ENCODE measurements at regions not wholly inside any gene's neighbourhood (a gene's known extent, or its start where the extent isn't known, plus 50 kb on each side); places are given as distances from the start of the nearest gene placed in this dataset.
"Not testable (repeated sequence)": the region's sequence is repeated elsewhere in the genome, so short reads cannot be mapped to it uniquely, and the experiment has no call there.

- not testable (repeated sequence) for H2BK5ac ChIP-seq (ENCODE audit: low read depth, low read length, poor library complexity)
Observed at GRCh38 chr4:49117951-49118350, 131.9 kb downstream of the CWH43 start.

GRCh38 chr4:49118379-49119212 lies 132.5 kb downstream of the CWH43 start:
- H2BK12ac ChIP-seq (ENCODE audit: low read length); H3K14ac ChIP-seq (ENCODE audit: low read length); H3K36me3 ChIP-seq (ENCODE audit: control insufficient read depth in 1 of 2, insufficient read depth in 2 of 2, low read length in 2 of 2); H3K4me1 ChIP-seq (ENCODE audit: control insufficient read depth in 1 of 2, insufficient read depth in 2 of 2, low read length in 2 of 2); H2BK5ac ChIP-seq (ENCODE audit: low read depth, low read length, poor library complexity); H3K4me2 ChIP-seq (ENCODE audit: low read length); H3K4me3 ChIP-seq (ENCODE audit: low read depth, low read length); H4K12ac ChIP-seq (ENCODE audit: low read depth, low read length); H3K79me2 ChIP-seq (ENCODE audit: control insufficient read depth, insufficient read depth, low read length, poor library complexity); H2BK120ac ChIP-seq (ENCODE audit: insufficient read depth, low read length, poor library complexity); H3K23ac ChIP-seq (ENCODE audit: low read length); H3K18ac ChIP-seq (ENCODE audit: low read length); H3K27me3 ChIP-seq (ENCODE audit: insufficient read depth, low read length); H4K91ac ChIP-seq (ENCODE audit: low read depth, low read length); H2AK5ac ChIP-seq (ENCODE audit: low read length); H3K9me3 ChIP-seq (ENCODE audit: insufficient read depth, low read depth, low read length); H2AFZ ChIP-seq (ENCODE audit: insufficient read depth, low read length, poor library complexity); H3K4ac ChIP-seq (ENCODE audit: low read depth, low read length); H4K8ac ChIP-seq (ENCODE audit: low read depth, low read length); H3K79me1 ChIP-seq (ENCODE audit: low read length); H3K27ac ChIP-seq (ENCODE audit: low read depth, low read length); H3K9ac ChIP-seq (ENCODE audit: low read length): not testable (repeated sequence)
- DNase-seq: peak in 1 of 2 donors; percentile 18
- 100% methylated on average over 10 of the region's 16 CpGs for WGBS (ENCODE audit: extremely low coverage, insufficient coverage, insufficient read length)

More at GRCh38 chr4:49117951-49118350, 131.9 kb downstream of the CWH43 start:
- H2BK12ac ChIP-seq (ENCODE audit: low read length); H3K27ac ChIP-seq (ENCODE audit: low read depth, low read length); H3K79me2 ChIP-seq (ENCODE audit: control insufficient read depth, insufficient read depth, low read length, poor library complexity); H3K9ac ChIP-seq (ENCODE audit: low read length); H3K9me3 ChIP-seq (ENCODE audit: insufficient read depth, low read depth, low read length); H2BK120ac ChIP-seq (ENCODE audit: insufficient read depth, low read length, poor library complexity); H3K4ac ChIP-seq (ENCODE audit: low read depth, low read length); H3K4me3 ChIP-seq (ENCODE audit: low read depth, low read length); H3K4me1 ChIP-seq (ENCODE audit: control insufficient read depth in 1 of 2, insufficient read depth in 2 of 2, low read length in 2 of 2); H2AFZ ChIP-seq (ENCODE audit: insufficient read depth, low read length, poor library complexity); H4K91ac ChIP-seq (ENCODE audit: low read depth, low read length); H3K79me1 ChIP-seq (ENCODE audit: low read length); H4K12ac ChIP-seq (ENCODE audit: low read depth, low read length); H3K18ac ChIP-seq (ENCODE audit: low read length); DNase-seq; H3K14ac ChIP-seq (ENCODE audit: low read length); H3K36me3 ChIP-seq (ENCODE audit: control insufficient read depth in 1 of 2, insufficient read depth in 2 of 2, low read length in 2 of 2); H3K23ac ChIP-seq (ENCODE audit: low read length); H3K27me3 ChIP-seq (ENCODE audit: insufficient read depth, low read length); H2AK5ac ChIP-seq (ENCODE audit: low read length); H3K4me2 ChIP-seq (ENCODE audit: low read length); H4K8ac ChIP-seq (ENCODE audit: low read depth, low read length): not testable (repeated sequence)
- WGBS (ENCODE audit: extremely low coverage, insufficient coverage, insufficient read length): 96% methylated on average over 5 of the region's 7 CpGs

GRCh38 chr4:49119345-49119744 lies 133.3 kb downstream of the CWH43 start:
- H3K36me3 ChIP-seq (ENCODE audit: control insufficient read depth in 1 of 2, insufficient read depth in 2 of 2, low read length in 2 of 2); H3K79me1 ChIP-seq (ENCODE audit: low read length); H3K9me3 ChIP-seq (ENCODE audit: insufficient read depth, low read depth, low read length); H2AFZ ChIP-seq (ENCODE audit: insufficient read depth, low read length, poor library complexity); H3K9ac ChIP-seq (ENCODE audit: low read length); H4K12ac ChIP-seq (ENCODE audit: low read depth, low read length); H3K14ac ChIP-seq (ENCODE audit: low read length); H4K91ac ChIP-seq (ENCODE audit: low read depth, low read length); H2BK5ac ChIP-seq (ENCODE audit: low read depth, low read length, poor library complexity); H3K27ac ChIP-seq (ENCODE audit: low read depth, low read length); H3K4ac ChIP-seq (ENCODE audit: low read depth, low read length); H2BK120ac ChIP-seq (ENCODE audit: insufficient read depth, low read length, poor library complexity); H2AK5ac ChIP-seq (ENCODE audit: low read length); H3K79me2 ChIP-seq (ENCODE audit: control insufficient read depth, insufficient read depth, low read length, poor library complexity); H2BK12ac ChIP-seq (ENCODE audit: low read length); H4K8ac ChIP-seq (ENCODE audit: low read depth, low read length); H3K4me3 ChIP-seq (ENCODE audit: low read depth, low read length); H3K4me1 ChIP-seq (ENCODE audit: control insufficient read depth in 1 of 2, insufficient read depth in 2 of 2, low read length in 2 of 2); H3K18ac ChIP-seq (ENCODE audit: low read length); H3K23ac ChIP-seq (ENCODE audit: low read length); H3K27me3 ChIP-seq (ENCODE audit: insufficient read depth, low read length); H3K4me2 ChIP-seq (ENCODE audit: low read length): not testable (repeated sequence)
- DNase-seq: peak in 1 of 2 donors; percentile 13
- WGBS (ENCODE audit: extremely low coverage, insufficient coverage, insufficient read length): 100% methylated on average over 1 of the region's 8 CpGs

DNA sequence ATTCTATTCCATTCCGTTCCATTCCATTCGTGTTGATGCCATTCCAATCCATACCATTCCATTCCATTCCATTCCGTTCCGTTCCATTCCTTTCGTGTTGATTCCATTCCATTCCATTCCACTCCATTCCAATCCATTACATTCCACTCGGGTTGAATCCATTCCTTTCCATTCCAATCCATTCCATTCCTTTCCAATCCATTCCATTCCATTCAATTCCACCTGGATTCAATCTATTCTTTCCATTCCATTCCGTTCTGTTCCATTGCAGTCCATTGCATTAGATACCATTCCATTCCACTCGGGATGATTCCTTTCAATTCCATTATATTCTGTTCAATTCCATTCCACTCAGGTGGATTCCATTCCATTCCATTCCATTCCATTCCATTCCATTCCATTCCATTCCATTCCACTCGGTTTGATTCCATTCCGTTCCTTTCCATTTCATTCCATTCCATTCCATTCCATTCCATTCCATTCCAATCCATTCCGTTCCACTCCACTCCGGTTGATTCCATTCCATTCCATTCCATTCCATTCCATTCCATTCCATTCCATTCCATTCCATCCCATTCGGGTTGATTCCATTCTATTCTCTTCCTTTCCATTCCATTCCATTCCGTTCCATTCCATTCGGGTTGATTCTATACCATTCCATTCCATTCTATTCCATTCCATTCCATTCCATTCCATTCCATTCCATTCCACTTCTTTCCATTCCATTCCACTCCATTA lies 134.1 kb downstream of the CWH43 start:
- H3K4me3 ChIP-seq (ENCODE audit: low read depth, low read length); H3K9me3 ChIP-seq (ENCODE audit: insufficient read depth, low read depth, low read length); H3K27me3 ChIP-seq (ENCODE audit: insufficient read depth, low read length); H3K79me2 ChIP-seq (ENCODE audit: control insufficient read depth, insufficient read depth, low read length, poor library complexity); H2BK5ac ChIP-seq (ENCODE audit: low read depth, low read length, poor library complexity); H2BK12ac ChIP-seq (ENCODE audit: low read length); H3K27ac ChIP-seq (ENCODE audit: low read depth, low read length); H3K79me1 ChIP-seq (ENCODE audit: low read length); H3K4me1 ChIP-seq (ENCODE audit: control insufficient read depth in 1 of 2, insufficient read depth in 2 of 2, low read length in 2 of 2); H3K14ac ChIP-seq (ENCODE audit: low read length); H4K8ac ChIP-seq (ENCODE audit: low read depth, low read length); H2AK5ac ChIP-seq (ENCODE audit: low read length); H3K4ac ChIP-seq (ENCODE audit: low read depth, low read length); H3K4me2 ChIP-seq (ENCODE audit: low read length); H4K91ac ChIP-seq (ENCODE audit: low read depth, low read length); H3K18ac ChIP-seq (ENCODE audit: low read length); H3K9ac ChIP-seq (ENCODE audit: low read length); H2AFZ ChIP-seq (ENCODE audit: insufficient read depth, low read length, poor library complexity); H4K12ac ChIP-seq (ENCODE audit: low read depth, low read length); H3K23ac ChIP-seq (ENCODE audit: low read length); H3K36me3 ChIP-seq (ENCODE audit: control insufficient read depth in 1 of 2, insufficient read depth in 2 of 2, low read length in 2 of 2); H2BK120ac ChIP-seq (ENCODE audit: insufficient read depth, low read length, poor library complexity): not testable (repeated sequence)
- peak in 1 of 2 donors; percentile 33 for DNase-seq
- WGBS (ENCODE audit: extremely low coverage, insufficient coverage, insufficient read length): 97% methylated on average over 11 of the region's 15 CpGs

Measured in trophoblast cell (in vitro differentiated cells and primary cell).